ENCODE measurements at regions not wholly inside any gene's neighbourhood (a gene's known extent, or its start where the extent isn't known, plus 50 kb on each side); places are given as distances from the start of the nearest gene placed in this dataset.
"Not testable (repeated sequence)": the region's sequence is repeated elsewhere in the genome, so short reads cannot be mapped to it uniquely, and the experiment has no call there.

DNA sequence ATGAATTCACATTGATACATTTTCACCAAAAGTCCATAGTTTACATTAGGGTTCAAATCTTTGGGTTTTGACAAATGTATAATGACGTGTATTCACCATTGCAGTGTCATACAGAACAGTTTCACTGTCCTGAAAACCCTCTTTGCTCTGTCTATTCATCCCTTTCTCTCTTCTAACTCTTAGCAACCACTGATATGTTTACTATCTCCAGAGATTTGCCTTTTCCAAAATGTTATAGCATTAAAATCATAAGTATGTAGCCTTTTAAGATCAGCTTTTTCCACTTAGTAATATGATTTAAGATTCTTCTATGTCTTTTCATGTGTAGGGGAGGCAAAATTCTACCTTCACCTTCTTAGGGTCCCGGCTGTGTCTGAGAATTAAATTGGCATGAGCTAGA lies 203.8 kb downstream of the TPRG1 start:
- DNase-seq (ENCODE audit: low spot score): no peak

DNA sequence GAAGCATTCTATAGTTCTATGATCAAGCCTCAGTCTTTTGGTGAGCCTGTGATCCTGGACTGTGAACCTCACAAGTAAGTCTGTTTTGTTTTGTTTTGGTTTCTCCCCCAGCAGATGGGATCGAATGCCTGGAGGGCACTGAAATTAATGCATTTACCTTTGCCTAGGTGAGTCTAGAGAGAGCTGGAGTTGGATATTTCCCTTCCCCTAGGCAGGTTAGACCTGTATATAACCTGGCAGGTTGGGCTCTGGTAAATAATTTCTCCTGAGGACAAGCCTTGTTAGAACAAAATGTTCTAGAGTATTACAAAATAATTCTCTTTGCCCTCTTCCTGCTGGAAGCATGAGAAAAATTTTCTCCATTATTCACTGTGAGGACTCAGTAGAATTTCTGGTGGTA lies 211.9 kb downstream of the TPRG1 start:
- no peak for DNase-seq (ENCODE audit: low spot score)

DNA sequence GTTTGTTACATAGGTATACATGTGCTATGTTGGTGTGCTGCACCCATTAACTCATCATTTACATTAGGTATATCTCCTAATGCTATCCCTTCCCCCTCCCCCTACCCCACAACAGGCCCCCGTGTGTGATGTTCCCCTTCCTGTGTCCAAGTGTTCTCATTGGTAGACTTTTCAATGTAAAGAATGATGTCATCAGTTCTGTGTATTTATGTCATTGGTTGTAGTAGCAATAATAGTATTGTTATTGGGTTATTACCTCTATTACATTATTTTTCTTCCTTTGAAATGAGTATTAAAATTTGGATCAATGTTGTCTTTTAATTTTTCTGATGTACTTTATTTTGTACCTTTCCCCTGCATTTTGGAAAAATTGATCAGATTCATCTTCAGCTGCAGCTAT lies 214.1 kb downstream of the TPRG1 start:
- not testable (repeated sequence) for DNase-seq (ENCODE audit: low spot score)

DNA sequence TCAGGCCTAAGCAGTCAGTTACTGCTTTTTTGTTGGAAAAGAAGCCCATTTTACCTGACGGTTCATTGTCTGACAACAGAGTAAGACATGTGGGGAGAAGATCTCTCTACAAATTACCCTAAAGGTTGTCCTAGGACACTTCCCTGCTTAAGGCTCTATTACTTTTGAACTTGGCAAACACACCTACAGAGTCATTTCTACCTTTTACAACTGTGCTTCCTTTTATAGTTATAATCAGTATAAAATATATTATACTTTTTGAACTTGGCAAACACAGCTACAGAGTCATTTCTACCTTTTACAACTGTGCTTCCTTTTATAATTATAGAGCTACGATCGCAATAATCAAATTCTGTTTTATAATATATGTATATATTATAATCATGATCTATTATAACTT lies 215.0 kb downstream of the TPRG1 start:
- no peak for DNase-seq (ENCODE audit: low spot score)

DNA sequence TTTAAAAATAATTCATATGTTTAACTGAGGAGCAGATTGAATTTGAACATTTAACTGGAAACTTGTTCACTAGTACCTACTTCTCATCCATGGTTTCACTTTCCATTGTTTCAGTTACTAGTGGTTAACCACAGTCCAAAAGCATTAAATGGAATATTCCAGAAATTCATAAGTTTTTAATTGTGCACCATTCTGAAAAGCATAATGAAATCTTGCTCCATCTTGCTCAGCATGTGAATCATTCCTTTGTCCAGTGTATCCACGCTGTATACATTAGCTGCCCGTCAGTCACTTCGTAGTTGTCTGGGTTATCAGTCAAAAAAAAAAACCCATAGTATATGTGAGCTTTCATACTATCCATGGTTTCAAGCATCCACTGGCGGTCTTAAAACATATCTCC lies 217.6 kb downstream of the TPRG1 start:
- DNase-seq (ENCODE audit: low spot score): no peak

DNA sequence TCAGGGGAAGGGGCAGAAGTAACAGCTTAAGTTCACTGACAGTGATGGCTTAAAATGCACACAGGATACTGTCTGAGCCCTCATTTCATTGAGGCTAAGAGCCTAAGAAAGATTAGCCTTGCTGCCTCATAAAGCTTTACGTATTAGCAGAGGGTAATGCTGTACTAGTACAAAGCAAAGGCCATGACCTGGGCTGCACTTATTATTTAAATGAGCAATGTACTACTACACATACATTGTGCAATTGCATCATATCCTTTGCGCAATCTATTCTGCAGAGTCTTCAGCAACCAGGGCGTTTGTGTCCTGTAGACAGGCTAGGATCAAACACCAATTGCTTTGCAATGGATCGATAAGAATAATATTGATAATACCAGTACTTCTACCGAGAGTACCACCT lies 221.8 kb downstream of the TPRG1 start:
- no peak for DNase-seq (ENCODE audit: low spot score)

DNA sequence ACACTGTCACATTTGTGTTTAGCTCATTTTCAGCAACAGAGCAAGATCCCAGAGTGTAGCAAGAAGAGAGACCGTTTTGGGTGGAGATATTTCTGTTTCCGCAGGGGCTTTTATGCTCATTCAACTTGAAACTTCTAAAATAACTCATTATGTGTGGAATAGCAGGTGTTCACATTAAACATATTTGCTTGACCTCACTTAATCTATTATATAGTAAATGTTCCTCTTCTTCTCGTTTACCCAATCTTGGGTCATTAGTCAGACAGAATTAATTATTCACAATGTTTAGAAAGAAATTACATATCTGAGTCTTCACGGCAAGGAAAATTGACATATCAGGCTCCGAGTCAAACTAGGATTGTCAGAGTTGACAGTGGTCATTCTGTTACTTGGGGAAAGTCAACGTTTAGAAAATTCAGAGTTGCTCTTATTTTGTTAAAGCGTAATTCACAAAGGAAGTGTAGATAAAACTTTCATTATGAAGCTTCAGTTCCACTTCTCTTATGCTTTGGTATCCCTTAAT lies 222.9 kb downstream of the TPRG1 start:
- DNase-seq (ENCODE audit: low spot score): no peak

DNA sequence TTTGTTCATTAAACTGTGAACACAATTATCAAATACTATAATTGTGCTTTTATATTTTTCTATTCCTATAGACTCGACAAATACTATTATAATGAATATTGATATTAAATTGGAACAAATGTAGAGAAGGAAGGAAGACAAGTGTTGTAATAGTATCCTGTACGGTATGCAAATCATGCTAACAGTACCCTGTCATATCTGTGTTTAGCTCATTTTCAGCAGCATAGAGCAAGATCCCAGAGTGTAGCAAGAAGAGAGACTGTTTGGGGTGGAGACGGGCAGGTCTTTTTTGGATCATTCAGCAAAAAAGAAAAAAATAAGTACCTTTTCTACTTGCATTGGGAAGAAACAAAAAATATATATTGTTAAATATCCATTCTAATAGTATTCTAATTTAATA lies 224.1 kb downstream of the TPRG1 start:
- DNase-seq (ENCODE audit: low spot score): no peak

DNA sequence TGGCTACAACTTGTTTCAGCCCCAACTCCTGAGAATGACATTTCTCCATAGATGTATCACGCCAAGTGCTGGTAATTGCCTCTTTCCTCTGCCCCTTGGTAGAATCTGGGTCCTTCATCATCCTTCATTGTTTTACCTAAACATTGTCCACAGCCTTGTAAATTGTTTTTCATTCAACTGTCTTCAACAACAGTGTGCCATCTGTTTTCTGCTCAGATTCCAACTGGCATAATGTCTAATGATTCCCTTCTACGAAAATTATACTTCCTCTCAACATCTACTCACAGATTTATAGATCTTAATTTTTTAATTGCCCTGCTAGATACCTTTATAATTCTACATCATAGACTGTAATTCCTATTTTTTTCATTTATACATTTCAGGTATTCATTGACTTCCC lies 226.9 kb downstream of the TPRG1 start:
- no peak for DNase-seq (ENCODE audit: low spot score)

DNA sequence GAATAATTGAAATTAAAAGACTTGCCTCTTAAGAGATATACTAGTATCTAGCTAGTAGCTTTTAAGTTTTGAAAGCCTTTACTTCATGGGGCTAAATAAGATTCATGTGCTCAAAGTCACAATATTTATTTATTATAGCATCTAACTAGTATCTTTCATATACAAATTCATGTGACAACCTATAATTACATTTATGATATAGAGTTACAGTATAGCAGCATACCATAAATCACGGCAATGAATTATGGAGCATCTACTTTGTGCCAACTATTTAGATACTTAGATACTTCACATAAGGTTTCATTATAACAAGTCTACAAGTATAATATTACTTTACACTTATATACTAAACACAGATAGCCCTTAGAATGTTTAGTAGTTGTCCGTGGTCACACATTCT lies 229.4 kb downstream of the TPRG1 start:
- DNase-seq (ENCODE audit: low spot score): no peak

DNA sequence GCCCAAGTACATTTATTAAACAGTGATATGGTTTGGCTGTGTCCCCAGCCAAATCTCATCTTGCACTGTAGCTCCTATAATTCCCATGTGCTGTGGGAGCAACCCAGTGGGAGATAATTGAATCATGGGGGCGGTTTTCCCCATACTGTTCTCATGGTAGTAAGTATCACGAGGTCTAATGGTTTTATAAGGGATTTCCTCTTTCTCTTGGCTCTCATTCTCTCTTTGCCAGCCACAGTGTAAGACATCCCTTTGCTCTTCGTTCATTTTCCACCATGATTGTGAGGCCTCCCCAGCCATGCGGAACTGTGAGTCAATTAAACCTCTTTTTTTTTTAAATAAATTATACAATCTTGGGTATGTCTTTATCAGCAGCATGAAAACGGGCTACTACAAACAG lies 228.0 kb upstream of the TP63 start:
- no peak for DNase-seq (ENCODE audit: low spot score)

DNA sequence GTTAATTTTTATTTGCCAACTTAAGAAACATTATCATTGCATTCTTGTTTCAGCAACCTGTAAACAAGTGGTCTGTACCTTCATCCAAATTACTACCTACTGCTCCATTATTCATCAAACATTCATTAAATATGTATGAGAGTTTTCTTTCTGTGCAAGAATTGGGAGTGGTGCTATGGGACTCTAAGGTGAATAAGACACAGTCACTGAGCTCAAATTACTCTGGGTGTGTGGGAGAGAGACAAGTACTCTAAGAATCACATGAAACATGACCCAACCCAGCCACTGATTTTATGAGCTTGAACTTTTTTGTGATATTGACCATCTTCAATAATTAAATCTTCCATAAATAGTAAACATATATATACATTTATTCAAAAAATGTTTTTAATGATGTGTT lies 227.2 kb upstream of the TP63 start:
- no peak for DNase-seq (ENCODE audit: low spot score)

DNA sequence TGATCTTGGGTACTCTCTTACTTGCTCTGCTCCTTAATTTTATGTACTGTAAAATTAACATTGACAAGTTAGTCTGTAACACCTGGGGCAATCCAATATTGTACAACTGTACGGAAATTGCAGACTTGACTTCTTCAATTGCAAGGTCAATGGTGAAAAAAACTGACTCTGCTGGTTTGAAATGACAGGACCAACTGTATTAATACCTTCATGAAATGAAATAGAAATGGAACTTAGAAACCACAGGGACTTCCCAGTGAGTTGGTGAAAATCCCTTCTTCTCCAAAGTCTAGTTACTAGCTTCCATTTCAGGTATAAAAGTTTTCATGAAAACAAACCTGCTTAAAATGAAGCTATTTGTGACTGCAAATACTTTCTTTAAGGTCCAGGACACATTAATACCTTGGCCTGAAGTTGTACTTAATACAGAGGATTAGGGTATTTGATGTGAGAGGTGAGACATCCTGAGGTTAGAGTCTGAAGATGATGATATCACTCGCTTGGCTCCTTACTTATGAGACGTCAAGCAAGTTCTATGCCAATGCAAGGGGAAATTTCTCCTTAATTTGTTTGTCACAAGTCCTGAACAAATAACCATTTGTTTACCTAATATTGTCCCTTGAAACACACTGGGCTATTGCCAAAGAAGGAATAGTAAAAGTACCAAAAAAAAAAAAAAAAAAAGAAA lies 226.2 kb upstream of the TP63 start:
- DNase-seq (ENCODE audit: low spot score): no peak

DNA sequence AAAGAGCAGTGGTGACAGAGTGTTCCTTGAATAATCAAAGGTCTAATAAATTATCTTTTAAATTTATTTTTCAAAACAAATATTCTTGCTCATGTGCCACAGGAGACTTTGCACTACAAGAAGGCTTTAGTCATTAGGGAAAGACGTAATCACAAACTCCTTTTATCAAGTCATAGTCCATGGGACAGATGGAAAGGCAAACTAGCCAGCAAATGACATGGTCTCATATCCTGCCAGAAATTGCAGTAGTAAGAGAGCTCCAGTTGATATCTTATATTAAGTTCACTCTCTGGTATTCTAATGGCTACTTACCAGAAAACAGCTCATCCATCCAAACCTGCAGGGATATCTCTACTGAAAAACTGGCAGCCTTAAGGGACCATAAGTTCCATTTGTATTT lies 225.0 kb upstream of the TP63 start:
- DNase-seq (ENCODE audit: low spot score): no peak

DNA sequence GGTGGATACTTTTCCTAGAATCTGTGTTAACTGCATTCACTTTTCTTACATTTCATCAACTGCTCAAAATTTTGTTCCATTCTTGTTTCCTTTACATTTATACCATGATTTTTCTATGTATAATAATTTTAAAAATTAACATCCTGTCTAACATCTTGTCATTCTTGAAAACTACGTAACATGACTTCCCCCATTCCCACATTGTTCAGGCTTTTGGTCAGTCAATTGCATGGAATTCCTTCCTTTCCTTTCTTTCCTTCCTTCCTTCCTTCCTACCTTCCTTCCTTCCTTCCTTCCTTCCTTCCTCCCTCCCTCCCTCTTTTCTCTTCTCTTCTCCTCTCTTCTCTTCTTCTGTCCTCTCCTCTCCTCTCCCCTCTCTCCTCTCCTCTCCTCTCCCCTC lies 220.7 kb upstream of the TP63 start:
- DNase-seq (ENCODE audit: low spot score): no peak

DNA sequence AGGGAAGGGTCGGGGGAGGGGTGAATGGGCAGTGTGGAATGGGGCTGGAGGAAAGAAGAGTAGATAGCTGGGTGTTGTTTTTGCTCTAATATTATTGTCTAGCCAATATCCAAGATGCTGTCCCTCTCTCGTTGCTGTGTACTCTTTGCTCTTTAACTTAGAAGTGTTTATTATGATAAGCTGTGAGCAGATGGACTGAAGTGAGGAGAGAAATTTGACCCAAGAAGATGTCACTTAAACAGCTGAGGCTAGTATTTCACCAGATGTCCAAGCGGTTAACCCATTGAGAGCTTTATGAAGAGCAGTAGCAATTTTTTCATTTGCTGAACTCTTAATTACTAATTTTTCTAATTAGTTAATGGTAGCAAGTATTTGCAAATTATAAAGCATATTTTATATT lies 212.2 kb upstream of the TP63 start:
- no peak for DNase-seq (ENCODE audit: low spot score)

DNA sequence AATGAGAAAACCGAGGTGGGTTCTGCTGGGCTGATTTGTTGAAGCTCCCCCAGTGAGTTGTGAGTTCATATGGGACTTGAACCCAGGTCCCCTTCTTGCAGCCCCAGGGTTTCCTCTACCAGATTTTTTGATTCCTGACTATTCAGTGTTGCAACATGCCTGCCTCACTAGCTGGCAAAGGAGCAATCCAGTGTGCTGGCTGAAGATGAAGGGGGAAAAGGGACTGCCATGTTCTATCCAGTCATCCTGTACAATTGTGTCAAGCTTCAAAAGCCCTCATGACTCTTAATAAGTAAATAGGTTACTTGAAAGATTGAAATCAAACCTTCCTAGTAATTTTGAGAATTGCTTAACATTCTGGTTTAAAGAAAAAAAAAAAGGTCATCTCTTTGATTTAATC lies 211.5 kb upstream of the TP63 start:
- no peak for DNase-seq (ENCODE audit: low spot score)

DNA sequence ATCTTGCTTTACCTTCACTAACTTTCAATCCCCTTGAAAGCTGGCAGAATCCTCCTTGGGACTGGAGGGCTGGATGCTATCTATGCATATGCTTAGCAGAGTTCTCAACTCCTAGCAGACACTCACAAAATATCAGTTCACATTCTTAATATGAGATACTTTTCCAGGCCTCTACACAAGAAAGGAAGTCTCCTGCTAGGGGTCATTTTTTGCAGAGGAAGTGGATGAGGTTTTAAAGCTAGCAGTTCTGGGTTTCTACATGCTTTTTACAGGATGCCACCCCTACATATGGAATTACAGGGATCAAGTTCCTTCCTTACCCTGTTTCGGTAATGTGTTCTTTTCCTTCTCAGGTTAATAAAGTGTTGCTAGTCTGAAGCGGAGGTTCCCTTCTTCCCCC lies 206.3 kb upstream of the TP63 start:
- DNase-seq (ENCODE audit: low spot score): no peak

DNA sequence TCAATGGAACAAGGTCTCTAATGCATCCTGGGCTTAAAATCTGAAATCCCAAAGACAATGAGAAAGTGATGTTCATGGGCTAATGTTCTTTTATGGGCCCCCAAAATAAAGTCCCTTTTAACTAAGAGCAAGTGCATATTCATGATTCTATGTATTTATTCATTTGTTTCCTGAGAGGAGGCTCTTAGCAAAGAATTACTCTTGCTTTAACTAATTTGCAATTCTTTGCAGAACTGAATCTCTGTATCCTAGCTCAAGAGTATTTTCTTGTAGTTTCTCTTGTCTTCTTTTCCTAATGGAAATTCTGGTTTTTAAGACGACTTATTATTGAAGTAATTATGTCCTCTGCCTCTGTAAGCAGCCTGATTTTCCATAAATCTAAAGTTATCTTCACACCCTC lies 202.2 kb upstream of the TP63 start:
- DNase-seq (ENCODE audit: low spot score): no peak

DNA sequence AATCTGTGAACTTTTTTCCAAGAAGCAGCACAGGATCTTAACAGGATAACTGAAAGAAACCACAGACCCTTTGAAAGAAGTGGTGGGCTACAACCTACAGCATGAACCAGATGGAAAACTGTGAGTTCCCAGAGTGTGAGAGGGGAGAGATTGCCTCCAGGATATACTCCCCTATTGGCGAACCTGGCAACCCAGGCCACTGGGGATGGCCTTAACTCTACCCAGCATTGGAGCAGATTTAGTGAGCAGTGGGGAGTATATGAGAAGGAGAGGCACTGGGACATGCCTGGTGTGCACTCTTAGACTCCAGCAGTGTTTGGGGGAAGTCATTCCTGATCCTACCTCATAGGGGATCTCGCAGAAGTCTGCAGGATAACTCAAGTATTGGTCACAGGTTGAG lies 201.0 kb upstream of the TP63 start:
- no peak for DNase-seq (ENCODE audit: low spot score)

DNA sequence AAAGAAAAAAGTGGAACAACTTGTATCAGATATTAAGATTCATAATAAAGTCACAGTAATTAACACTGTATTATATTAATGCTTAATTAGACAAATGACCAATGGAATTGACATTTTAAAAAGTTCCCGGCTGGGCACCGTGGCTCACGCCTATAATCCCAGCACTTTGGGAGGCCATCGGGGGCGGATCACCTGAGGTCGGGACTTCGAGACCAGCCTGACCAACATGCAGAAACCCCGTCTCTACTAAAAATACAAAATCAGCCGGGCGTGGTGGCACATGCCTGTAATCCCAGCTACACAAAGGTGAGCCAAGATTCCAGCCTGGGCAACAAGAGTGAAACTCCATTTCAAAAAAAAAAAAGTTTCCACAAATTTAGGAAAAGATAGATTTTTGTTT lies 188.9 kb upstream of the TP63 start:
- not testable (repeated sequence) for DNase-seq (ENCODE audit: low spot score)

DNA sequence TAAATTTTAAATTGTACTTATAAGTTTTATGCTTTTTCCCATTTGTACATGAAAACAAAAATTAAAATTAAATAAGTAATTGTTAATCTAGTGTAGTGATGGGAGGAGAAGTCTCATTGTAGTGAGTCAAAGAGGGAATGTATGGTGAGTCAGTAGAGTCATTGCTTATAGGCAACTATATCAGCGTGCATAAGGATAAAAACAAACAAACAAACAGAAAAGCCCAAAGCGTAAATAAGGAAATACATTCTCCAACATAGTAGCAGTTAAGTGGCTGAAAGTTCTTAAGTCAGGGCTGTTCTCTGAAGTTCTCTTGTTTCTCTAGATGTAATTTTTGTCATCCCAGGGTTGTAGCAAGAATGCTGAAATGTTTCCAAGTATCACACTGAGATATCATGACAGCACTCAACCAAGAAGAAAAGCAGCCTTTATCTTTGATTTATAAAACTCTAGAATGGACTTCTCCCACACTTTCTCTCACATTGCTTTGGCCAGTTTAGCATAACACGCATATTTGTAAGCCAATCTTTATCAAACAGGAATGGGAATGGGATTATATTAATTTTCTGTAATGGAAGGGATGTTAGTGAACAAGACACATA lies 184.1 kb upstream of the TP63 start:
- DNase-seq (ENCODE audit: low spot score): no peak

DNA sequence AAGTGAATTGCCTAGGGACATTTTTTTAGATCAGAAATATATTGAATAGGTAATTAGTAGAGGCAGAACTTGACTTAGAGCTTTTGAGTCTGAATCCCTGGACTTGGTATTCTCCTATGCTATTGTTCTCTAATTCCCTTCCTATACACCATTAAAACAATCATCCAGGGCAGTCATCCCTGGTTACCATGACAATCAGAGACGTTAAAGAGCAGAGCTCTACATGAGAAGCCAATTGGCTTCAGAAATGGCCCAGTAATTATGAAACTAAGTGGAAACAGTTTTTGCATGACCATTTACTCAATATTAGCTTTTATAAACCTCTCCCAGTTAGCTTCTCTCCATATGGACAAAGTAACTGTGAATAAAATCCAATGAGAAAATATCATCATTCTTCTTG lies 182.1 kb upstream of the TP63 start:
- no peak for DNase-seq (ENCODE audit: low spot score)

DNA sequence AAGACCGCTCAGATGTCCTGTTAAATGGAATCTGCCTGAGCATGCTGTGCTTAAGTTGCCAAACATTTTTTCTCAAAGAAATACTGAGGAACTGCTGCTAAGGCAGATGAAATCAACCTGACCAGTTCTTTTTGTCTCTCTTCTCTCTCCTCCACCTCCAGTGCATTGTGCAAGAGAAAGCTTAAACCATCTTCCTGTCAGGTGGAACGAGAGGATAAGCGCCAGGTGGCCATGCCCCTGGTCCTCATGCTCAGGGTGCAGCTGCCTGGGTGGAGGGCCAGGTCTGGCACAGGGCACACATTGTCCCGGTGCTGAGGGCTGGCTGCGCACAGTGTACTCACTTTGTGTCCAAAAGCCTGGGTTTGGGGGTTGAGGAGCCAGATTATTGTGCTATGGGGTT lies 176.2 kb upstream of the TP63 start:
- DNase-seq (ENCODE audit: low spot score): no peak
